CD1c-positive myeloid dendritic cell (primary cell): ENCODE measurements at regions not wholly inside any gene's neighbourhood (a gene's known extent, or its start where the extent isn't known, plus 50 kb on each side); places are given as distances from the start of the nearest gene placed in this dataset.

Experiments used
- DNase-seq: peaks from one replicate; pipeline ENCODE4 v3.0.0-alpha.2; 2016; ENCODE audit errors: extremely low spot score

DNA sequence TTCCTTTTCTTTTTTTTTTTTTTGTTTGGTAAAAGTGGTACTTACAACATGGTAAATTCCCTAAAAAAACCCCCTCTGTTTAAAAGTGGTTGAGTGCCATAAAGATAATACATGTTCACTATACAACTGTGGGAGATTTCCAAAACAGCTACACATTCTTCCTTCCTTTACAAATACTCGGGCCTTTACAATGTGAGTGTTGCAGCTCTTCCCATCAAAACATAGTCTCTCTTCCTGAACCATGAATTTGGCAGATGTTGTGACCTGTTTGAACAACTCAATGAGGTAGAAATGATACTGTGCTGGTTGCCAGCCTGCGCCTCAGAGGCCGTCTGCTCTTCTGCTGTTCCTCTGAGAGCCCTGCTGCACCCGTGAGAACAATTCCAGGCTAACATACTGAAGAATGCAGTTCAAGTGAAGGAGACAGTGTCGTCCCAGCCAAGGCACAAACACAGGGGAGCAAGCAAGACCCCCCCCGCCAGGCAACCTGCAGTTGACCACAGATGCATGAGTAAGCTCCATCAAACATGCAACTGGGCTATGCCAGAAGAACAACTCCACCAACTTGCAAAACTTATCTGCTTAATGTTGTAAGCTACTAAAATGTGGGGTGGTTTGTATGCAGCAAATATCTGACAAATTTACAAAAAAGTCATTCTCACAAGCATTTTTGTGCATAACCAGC is 645.0 kb downstream of the PCDH7 start:
- no peak for DNase-seq

DNA sequence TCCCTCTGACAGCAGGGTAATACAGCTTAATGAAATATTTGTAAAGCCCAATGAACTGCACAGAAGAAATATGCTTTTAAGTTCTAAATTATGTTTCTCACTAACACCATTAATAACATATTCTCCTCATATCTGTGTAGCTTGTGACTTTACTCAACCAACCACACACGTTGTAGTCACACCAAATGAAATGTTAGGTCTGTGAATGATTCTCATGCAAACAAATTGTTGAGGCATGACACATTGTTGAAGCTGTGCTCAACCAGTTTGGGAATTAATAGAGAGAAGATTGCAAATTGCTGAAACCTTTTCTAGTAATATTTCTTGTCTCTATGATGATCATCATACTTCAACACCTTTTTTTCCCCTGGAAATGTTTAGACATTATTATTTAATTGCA is 645.9 kb downstream of the PCDH7 start:
- no peak for DNase-seq

DNA sequence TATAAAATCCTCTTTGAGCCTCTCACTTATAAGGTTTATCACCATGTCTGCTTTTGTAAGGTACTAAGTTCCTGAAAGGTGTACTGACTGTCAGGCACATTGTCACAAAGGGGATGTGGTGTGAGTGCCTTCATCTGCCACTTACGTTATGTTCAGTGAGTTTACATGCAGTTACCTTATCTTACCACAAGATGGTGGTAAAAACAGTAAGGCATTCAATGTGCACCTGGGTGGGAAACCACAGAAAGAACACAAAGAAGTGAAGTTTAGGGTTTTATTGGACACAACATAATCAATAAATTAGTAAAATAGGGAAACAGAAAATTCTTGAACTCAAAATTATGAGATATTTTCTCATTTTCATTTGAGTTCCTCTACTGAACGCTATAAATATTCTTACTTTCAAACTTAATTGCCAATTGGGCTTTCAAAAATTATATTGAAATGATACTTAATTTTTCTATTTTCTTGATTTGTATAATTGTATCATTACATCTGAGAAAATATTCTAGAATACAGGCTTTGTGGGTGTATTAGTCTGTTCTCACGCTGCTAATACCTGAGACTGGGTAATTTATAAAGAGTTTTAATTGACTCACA is 650.8 kb downstream of the PCDH7 start:
- peak; percentile 29 for DNase-seq

DNA sequence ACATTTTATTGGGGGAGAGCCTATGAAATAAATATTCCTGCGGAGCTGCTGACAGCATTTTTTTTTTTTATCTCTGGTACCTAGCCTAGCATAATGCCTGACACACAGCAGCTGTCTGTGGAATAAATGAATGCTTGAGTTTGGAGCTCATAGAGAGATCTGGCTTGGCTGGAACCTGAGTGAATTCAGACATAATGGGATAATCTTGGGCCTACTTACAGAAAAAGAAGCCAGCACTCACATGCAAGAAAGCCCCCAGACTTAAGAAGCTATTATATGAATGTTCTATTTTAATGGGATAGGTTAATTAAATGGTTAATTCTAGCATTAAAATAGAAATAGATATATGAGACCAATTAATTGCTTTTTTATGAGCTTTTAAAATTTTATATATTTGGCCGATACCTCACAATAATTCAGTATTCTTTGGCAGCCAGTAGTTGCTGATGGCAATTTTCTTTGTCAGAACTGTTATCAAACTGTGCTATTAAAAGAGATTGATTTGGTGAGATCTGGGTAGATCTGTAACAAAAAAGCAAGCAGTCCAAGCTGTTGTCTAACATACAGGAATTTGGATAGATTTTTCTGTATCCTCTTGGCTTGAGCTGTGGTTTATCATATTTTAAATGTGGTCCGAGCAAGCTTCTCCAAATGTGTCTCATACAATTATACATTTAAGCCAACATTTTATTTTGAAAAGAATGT is 654.2 kb downstream of the PCDH7 start:
- no peak for DNase-seq

DNA sequence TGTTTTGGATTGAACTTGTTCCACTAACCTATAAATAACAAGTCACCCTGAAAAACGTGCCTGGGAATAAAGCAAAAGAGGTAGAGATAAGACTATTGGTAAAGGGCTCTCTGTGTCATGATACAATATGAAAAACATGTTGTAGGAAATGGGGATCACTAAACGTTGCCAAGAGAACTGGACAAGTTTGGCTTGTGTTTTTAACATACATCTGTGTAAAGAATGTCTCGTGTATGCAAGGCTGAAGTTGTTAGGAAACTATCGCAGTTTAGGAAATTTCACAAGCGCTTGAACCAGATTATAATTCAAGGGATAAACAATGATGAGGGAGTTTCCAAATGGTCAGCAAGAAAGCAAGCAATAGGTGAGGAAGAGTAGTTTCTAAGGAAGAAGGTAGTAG is 655.8 kb downstream of the PCDH7 start:
- no peak for DNase-seq

DNA sequence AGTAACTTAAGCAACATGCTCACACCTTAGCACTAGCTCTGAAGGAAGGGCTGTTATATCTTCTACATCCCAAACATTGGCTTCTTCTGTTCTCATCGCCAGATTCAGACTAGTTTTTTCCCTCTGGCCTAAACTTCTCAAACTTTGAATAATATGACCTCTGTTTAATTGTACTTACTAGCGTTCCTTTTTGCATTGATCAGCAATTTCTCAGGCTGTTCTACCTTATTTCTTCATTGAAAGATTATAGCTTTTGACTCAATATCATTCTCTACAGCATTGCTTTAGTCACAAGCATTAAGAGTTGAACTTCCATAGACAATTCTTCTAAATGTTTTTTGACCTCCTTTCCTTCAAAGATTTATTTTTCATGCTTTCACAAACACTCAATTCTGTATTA is 659.2 kb downstream of the PCDH7 start:
- no peak for DNase-seq

DNA sequence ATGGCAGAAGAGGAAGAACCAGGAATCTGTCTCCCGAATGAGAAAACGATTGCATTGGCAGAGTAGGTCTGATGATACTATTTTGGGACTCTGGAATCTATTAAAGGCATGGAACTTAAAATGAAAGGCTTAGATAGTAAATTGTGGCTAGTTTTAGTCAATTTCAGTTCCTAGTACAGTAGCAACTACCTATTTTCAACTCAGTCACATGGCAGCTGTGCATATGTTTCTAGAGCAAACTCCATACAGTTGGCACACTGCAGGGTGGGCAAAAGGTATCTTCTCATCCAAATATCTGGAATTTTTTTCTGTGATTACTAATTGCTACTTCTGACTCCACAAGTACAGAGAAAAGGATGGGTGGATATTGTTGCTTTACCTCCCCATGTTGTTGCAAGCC is 663.6 kb downstream of the PCDH7 start:
- DNase-seq = no peak

DNA sequence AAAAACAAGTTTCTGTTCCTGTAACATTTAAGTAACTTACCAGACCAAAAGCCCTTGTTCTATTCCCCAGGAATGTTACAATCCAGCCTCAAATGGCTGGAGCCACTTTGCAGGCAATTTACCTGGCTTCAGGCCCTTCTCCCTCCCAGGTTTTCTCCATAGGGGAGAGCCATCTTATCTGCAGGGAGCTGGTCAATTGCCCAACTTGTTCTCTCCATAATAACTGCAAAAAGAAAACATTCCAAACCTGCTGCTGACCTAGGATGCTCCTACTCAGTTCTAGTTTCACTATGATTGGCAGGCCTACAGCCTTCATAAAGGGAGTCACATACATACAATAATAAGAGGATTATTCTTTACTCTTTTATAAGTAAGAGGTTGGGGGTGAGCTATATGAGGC is 670.7 kb downstream of the PCDH7 start:
- DNase-seq = no peak

DNA sequence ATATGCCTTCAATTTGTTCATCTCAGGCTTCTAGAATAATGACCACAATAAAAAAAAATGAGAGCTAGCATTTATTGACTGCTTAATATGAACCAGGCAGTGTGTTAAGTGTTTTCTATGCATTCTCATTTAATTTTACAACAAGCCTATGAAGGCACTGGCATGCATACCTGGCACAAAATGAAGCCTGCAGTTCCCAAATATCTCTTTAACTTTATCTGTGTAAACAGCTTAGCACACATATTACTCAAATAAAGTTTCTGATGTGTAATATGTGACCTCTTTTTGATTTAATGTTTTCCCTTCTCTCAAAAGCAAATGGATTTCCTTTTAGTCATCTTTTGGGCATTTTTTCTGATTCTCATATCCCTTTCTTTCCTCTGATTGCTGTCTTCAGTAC is 671.8 kb downstream of the PCDH7 start:
- DNase-seq = no peak

DNA sequence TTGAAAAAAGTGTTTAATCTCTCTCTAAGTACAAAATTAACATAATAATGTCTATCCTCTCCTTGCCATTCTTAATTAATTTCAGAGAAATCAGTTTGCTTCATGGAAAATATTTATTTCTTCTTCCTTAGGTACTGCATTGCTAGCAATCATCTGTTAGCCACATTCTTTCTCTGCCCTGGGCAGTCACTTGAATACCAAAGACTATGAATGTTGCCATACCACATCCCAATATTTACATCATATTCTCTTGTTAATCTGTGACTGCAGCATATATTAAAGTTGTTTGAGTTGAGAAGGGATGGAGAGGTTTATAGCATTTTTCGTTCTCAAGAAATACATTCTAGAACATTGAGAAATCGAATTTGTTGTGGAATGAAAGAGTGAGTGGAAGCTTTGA is 672.8 kb downstream of the PCDH7 start:
- DNase-seq = no peak

DNA sequence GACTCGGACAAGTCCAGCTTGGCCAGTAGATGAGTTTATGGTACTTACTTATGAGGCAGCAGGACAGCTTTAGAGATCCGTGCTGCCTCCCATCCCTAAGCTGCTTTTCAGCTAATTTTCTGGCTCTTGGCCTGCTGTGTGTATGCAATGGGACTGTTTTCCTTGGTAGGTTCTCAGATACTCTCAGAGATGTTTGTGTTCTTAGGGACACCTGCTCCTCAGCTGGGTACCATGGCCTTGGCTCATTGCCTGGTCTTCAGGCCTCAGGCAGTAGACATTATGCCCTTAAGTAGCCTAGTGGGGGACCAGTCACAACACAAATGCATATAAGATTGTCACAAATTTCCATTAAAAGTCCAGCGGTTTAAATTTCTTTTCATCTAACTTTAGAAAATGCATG is 688.0 kb downstream of the PCDH7 start:
- DNase-seq = no peak

DNA sequence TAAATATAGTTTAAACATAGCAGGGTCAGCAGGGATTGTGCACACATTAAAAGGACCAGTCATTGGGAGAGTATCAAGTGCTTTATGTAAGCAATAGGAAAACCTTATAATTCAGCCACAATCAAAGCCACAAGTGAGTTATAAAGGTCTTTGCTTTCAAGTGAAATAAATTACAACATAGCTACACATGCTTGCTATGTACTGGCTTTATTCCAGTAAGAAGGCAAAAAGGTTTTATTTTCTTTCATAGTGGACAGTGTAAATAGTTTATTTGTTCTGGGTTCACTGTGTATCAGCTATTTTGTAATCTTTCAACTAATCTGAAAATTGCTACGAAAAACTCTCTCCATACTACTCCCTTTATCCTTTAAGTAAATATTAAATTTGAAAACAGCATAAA is 691.4 kb downstream of the PCDH7 start:
- DNase-seq = no peak

DNA sequence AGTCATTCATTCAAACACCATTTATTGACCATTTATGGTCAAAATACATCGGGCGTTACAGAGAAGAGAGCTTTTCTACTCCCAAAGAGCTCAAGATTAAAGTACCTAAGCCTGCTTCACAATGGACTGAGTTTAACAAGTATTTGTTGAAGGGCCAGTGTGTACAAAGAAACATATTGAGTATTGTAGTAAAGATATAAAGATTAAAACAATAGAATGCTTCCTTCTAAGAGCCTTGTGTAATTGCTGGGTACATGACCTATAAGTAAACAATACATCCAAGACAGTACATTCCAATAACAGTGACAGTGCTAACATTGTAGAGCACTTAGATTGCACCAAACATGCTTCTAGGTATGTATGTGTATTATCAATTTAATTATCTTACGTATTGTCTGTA is 695.5 kb downstream of the PCDH7 start:
- no peak for DNase-seq

DNA sequence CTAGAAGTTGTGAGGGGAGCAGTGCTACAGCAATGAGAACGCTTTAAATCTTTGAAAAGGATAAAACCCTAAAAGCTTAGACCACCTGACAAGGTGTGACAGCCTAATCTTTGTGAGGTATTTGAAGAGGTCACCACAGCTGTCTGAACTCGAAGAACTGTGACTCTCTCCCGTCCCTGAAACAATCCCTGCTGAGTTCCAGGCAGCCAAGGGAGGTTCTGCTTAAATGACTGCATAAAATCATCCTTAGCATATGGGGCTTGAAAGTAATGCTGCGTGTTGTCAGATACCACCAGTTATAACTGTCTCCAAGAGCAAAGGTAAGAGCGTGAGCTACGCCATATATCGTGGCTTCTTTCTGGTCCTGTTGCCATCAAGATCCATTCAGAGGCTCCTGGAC is 696.3 kb downstream of the PCDH7 start:
- no peak for DNase-seq

DNA sequence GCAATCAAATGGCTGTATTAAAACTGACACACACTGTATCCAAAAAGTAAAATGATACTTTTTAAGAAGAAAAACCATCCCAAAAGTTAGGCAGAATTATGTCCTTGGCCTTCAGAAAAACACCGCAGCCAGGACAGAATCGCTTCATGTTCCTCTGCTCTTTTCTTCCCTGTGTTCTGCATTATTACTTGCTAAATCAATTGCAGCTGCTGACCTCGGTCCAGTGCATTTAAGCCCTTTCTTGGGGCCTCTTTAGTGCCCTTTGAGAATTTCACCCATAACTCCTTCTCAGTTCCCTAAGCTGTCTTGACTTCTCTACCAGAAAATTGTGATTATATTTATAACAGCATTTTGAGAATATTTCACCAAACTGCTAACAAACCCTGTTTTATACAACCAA is 696.9 kb downstream of the PCDH7 start:
- DNase-seq = no peak

DNA sequence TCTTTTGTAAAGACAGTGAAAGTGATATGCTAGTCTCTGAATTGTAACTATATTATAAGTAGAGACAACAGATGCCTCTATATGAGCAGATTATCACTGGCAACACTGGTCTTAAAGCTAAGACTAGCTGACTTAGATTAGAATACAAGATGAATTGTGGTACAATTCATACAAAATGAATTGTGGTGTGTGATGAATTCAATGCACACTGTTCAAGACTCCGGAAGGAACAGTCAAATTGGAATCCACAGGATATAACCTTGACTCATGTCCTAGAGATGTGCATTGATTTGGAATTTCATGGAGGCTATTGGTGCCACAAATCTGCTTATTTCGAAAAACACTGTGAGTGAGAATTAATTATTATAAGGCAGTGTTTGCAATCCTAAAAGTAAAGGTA is 701.8 kb downstream of the PCDH7 start:
- DNase-seq = no peak

DNA sequence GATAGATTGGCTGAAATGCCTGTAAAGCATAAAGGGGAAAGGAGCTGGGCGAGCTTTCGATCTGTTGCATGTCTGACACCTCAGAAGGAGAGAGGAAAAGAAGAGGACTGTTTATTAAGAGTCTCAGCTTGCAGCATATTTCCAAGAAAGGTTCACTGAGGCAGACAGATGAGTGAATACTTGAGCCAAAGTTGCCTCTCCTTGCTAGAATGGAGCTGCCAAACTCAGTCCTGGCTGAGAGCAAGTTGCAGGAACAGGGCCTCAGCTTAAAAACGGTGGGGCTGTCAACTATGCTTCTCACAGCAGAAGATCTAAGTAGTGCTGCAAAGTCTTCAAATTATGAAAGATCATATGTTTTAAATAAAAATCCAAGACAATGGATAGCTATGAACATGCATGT is 707.5 kb downstream of the PCDH7 start:
- no peak for DNase-seq

DNA sequence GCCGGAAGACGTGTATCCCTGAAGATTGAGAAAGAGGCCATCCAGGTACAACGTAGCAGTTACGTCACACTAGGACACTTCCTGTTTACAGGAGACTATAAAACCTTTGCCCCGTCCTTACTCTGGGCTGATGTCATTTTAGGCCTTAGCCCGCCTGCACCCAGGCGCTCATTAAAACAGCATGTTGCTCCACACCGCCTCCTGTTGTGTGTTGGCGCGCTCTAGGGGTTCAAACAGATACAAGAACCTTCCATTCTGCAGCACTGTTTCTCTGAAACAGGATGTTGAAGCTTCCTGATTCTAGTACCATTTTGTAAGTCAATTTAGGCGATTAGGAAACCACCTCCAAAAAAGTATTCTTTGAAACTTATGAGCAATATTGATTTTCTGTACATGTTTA is 722.1 kb downstream of the PCDH7 start:
- DNase-seq = no peak

DNA sequence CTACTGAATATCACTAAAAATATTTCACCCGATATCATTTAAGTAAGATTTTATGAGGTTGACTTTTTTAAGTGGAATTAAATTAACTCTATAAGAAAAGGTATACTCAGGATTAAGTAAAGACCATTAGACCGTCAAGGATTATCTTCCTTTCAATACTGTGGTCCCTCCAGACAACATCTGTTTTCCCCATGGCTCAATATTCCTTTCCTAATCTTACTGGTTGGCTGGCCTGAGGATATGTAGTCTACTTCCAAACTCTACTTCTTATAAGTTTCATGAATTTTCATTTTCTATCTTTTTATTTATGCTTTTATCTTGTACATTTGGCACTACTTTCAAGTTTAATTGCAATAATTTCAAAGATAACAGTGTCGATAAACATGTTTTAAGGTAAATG is 725.4 kb downstream of the PCDH7 start:
- DNase-seq = no peak

DNA sequence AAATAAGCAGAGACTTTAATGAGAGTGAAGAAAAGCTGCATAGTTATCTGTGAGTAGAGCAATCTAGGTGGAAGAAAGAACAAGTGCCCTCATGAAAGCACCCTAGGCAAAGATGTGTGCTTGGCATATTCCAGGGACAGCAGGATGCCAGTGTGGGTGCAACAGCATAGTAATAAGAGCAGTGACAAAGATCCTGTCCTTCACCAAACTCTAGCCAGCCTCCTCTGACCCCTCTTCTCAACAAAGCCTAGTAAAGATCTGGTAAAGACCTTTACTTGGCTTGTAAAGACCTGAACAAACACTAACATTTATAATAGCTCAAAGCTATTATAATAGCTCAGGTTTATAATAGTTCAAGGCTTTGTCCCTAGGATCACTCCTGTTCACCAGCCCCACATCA is 735.4 kb downstream of the PCDH7 start:
- no peak for DNase-seq

DNA sequence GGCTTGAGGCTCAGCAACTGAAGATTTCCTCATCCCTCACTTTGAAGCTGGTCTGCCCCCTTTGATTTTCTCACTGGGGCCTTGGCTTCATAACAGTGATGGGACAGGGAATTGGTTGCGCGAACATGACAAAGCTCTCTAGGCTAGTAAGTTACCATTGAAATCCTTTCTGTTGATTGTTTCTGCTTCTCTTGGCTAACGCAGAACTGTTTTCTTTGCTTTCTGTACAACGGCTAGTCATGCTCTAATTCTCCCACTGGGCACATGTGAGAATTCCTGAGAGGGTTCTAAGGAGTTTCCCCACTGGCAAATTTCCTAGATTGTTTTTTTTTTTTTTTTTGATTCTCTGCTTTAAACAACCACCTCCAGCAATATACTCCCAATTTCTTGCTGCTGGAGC is 738.6 kb downstream of the PCDH7 start:
- DNase-seq = no peak

DNA sequence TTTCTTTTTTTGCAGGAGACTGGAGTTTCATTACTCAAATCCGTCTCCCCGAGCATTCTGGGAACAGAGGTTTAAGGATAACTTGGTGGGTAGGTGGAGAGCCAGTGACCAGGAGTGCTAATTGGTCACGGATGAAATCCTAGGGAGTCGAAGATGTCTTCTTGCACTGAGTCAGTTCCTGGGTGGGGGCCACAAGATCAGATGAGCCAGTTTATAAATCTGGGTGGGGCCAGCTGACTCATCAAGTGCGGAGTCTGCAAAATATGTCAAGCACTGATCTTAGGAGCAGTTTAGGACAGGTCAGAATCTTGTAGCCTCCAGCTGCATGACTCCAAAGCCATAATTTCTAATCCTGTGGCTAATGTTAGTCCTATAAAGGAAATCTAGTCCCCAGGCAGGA is 741.3 kb downstream of the PCDH7 start:
- DNase-seq = no peak

DNA sequence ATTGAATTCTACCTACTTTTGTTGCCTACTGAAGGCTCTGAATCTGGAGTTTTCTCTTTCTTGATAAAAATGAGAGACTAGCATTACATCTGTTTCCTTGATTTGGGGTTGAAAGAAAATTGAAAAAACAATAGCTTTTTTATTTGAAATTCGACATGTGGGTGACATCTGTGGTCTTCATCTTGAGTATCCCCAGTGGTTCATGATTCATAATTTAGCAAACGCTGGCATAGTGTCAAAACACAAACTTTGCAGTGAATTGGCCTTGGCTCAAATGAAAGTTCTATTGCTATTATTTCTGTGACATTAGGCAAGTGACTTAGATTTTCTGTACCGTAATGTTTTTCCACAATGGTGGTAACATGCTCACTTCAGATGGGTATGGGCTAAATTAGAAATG is 747.6 kb downstream of the PCDH7 start:
- DNase-seq = no peak

DNA sequence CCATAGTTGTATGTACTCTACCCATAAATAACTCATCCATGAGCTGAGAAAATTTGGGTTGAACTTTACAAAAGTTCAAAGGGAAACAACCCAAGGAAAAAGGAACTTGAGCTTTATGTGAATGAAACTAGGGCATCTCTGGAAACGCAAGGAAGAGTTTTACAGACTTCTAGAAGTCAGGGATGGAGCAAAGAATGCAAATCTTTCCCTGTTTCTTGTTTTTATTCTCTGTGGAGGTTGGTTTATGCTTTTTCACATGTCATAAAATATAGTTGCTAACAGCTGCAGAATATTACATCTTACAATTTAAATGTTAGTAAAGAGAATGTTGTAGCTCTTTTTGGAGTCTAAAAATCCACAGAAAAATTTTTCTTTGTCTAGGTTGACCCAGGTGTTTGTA is 754.1 kb downstream of the PCDH7 start:
- no peak for DNase-seq
